Endothelial cell of umbilical vein (primary cell): ENCODE measurements at regions not wholly inside any gene's neighbourhood (a gene's known extent, or its start where the extent isn't known, plus 50 kb on each side); places are given as distances from the start of the nearest gene placed in this dataset.

Source experiments
- BruUV-seq: library from RNA; stranded (reverse); fragments of 400-500 nt; replicated peaks from 2 replicates; lab custom pipeline; 2021; lab: Mats Ljungman, UMichigan
- CTCF ChIA-PET: fragments of 300-600, 350-600 bp; sonication (Branson Sonifier 250); formaldehyde crosslinking; loops from one replicate; lab custom pipeline; 2021; ENCODE audit warnings: antibody characterized with exemption, inconsistent platforms; lab: Charles Lee
- POLR2A ChIA-PET: fragments of 300-600, 350-600 bp; sonication (Branson Sonifier 250); formaldehyde crosslinking; loops from one replicate; lab custom pipeline; 2021; ENCODE audit warnings: antibody characterized with exemption, inconsistent platforms; lab: Charles Lee
- DNase-seq: peaks from one replicate; pipeline ENCODE4 v3.0.0-alpha.2; 2011; ENCODE audit warnings: low read depth, low spot score
- FAIRE-seq: peaks from 2 replicates; lab custom pipeline; 2011; peaks lifted over from hg19 to GRCh38; lab: Jason Lieb, UNC
- H2AFZ ChIP-seq: 2 replicates; pipeline ENCODE4 v1.6.0; 2012; ENCODE audit warnings: low read depth, low read length, control low read depth, inconsistent platforms
- H3K27ac ChIP-seq: 2 replicates; pipeline ENCODE4 v1.5.1; 2011; ENCODE audit warnings: low read depth, mild to moderate bottlenecking, control low read depth, low read length, moderate library complexity; ENCODE audit not compliant: insufficient read depth
- H3K27me3 ChIP-seq, 2 experiments: 2 replicates each; pipeline versions ENCODE4 v1.6.0 to v1.6.1; 2011; ENCODE audit warnings: low read length in 2 of 2, mixed read lengths in 1 of 2; ENCODE audit not compliant: control insufficient read depth in 2 of 2, insufficient read depth in 2 of 2
- H3K36me3 ChIP-seq, 2 experiments: 2 replicates in 1 of 2; 3 replicates in 1 of 2; pipeline ENCODE4 v1.5.1; 2011; ENCODE audit warnings: low read length in 2 of 2, mild to moderate bottlenecking in 1 of 2, moderate library complexity in 1 of 2; ENCODE audit not compliant: control insufficient read depth in 2 of 2, insufficient read depth in 2 of 2; ENCODE audit errors: extremely low read depth in 1 of 2
- H3K4me1 ChIP-seq: 3 replicates; pipeline ENCODE4 v1.5.1; 2011; ENCODE audit warnings: mild to moderate bottlenecking, low read length; ENCODE audit not compliant: control insufficient read depth, insufficient read depth; ENCODE audit errors: extremely low read depth
- H3K4me2 ChIP-seq: 2 replicates; pipeline ENCODE4 v1.6.1; 2011; ENCODE audit warnings: low read length, control low read depth, mixed read lengths; ENCODE audit not compliant: insufficient read depth
- H3K4me3 ChIP-seq, 3 experiments: fragments of 200-600 bp in 1 of 3; sonication (generic), shearing (Covaris generic) in 1 of 3; replicated peaks in 1 of 3; 2 replicates each; pipeline ENCODE4 v1.5.1; 2011 to 2016; ENCODE audit warnings: control low read depth in 3 of 3, low read length in 3 of 3, mild to moderate bottlenecking in 2 of 3, inconsistent platforms in 1 of 3, low read depth in 1 of 3, moderate library complexity in 1 of 3; ENCODE audit not compliant: insufficient read depth in 1 of 3
- H3K79me2 ChIP-seq: 2 replicates; pipeline ENCODE4 v1.6.0; 2012; ENCODE audit warnings: low read length, inconsistent platforms; ENCODE audit not compliant: control insufficient read depth, insufficient read depth
- H3K9ac ChIP-seq: replicated peaks from 2 replicates; pipeline ENCODE3; 2011; ENCODE audit warnings: low read length, control low read depth; ENCODE audit not compliant: insufficient read depth; ENCODE audit errors: extremely low read depth
- H3K9me1 ChIP-seq: replicated peaks from 3 replicates; pipeline ENCODE4 v1.6.0; 2011; ENCODE audit warnings: mild to moderate bottlenecking, low read length; ENCODE audit not compliant: control insufficient read depth, insufficient read depth; ENCODE audit errors: extremely low read depth
- H3K9me3 ChIP-seq: replicated peaks from 2 replicates; pipeline ENCODE4 v1.5.1; 2012; ENCODE audit warnings: low read length, inconsistent platforms; ENCODE audit not compliant: control insufficient read depth, insufficient read depth
- H4K20me1 ChIP-seq: replicated peaks from 2 replicates; pipeline ENCODE3; 2011; ENCODE audit warnings: mild to moderate bottlenecking, low read length; ENCODE audit not compliant: control insufficient read depth, insufficient read depth; ENCODE audit errors: extremely low read depth
- EZH2 ChIP-seq: IDR thresholded peaks from 2 replicates; pipeline ENCODE4 v1.6.1; 2012; ENCODE audit warnings: borderline replicate concordance, low read depth, mild to moderate bottlenecking, moderate library complexity, low read length, inconsistent platforms; ENCODE audit not compliant: severe bottlenecking
- FOS ChIP-seq: IDR thresholded peaks from 2 replicates; pipeline ENCODE4 v1.6.1; 2011; ENCODE audit warnings: mild to moderate bottlenecking, low read length, moderate library complexity, borderline replicate concordance; ENCODE audit not compliant: insufficient read depth
- GATA2 ChIP-seq: IDR thresholded peaks from 2 replicates; pipeline ENCODE4 v1.7.0; 2011; ENCODE audit warnings: low read depth, mild to moderate bottlenecking, moderate library complexity, mixed read lengths, low read length; ENCODE audit not compliant: insufficient read length, insufficient read depth
- JUN ChIP-seq: IDR thresholded peaks from 2 replicates; pipeline ENCODE4 v1.6.1; 2011; ENCODE audit warnings: borderline replicate concordance, low read depth; ENCODE audit not compliant: insufficient read length, insufficient read depth
- MYC ChIP-seq: IDR thresholded peaks from one replicate; pipeline ENCODE4 v1.6.1; 2011; ENCODE audit warnings: mild to moderate bottlenecking, low read depth, low read length
- POLR2A ChIP-seq: IDR thresholded peaks from 2 replicates; pipeline ENCODE4 v1.6.1; 2012; ENCODE audit warnings: low read depth, mild to moderate bottlenecking, control low read depth, low read length
- POLR2AphosphoS5 ChIP-seq: IDR thresholded peaks from 2 replicates; pipeline ENCODE4 v1.6.1; 2012; ENCODE audit warnings: low read depth, mild to moderate bottlenecking, control low read depth, low read length, moderate library complexity; ENCODE audit not compliant: insufficient read depth
- dilution Hi-C: fragments of 300-500 bp; cut with MboI; formaldehyde crosslinking; loops from one replicate; pipeline ENCODE4 v1.15.0; 2019; ENCODE audit warnings: low sequenced_read_pairs; ENCODE audit not compliant: extremely low pct_ligation_motif_present
- intact Hi-C: fragments of 100-400 bp; cut with micrococcal nuclease; formaldehyde crosslinking; loops from one replicate; pipeline ENCODE4 v1.10.0; 2022
- TF ChIP-seq, protein P1 (sequence below), 2 donors: IDR thresholded peaks; 1 replicate in 1 of 2; 2 replicates in 1 of 2; pipeline ENCODE4 v1.5.1; 2011; ENCODE audit warnings: low read length in 2 of 2, mild to moderate bottlenecking in 2 of 2, moderate library complexity in 2 of 2, control low read depth in 1 of 2, inconsistent platforms in 1 of 2, low read depth in 1 of 2; ENCODE audit not compliant: insufficient read depth in 1 of 2; ENCODE audit errors: extremely low read depth in 1 of 2
- TF ChIP-seq, protein P2 (sequence below): IDR thresholded peaks from 2 replicates; pipeline ENCODE4 v1.6.1; 2011; ENCODE audit not compliant: insufficient read depth, insufficient read length

DNA sequence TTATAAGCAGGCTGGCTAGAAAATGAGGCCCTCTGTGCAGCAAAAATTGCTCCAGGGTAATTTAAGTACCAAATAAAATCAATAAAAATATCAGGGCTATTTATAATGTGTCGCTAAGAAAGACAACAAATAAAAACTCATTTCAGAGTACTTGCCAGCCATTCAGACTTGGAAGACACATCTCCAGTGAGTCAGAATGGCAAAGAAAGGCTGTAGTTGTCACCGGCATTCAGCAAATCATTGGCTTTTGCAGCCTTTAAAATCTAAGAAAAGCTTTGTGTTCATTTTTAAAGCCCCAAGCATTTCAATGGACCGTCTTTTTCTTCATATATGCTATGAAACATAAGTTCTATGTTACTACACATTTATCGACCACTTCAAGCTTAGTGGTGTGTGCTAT, 141.1 kb upstream of the HNMT start:
- no peak overlapping the region for H3K4me3 ChIP-seq
- ChIA-PET POLR2A (no interaction called here), CTCF (no interaction called here)
- dilution Hi-C loops (no loop called here), intact Hi-C loops (no loop called here)
- no peaks in the 10 kb centered on the region for H3K36me3 ChIP-seq
- BruUV-seq: no TSS peak
- TF ChIP-seq EZH2 (no peak), POLR2AphosphoS5 (no peak), FOS (no peak), GATA2 (no peak), MYC (no peak), JUN (no peak), POLR2A (no peak)
- TF ChIP-seq, protein P1, sequence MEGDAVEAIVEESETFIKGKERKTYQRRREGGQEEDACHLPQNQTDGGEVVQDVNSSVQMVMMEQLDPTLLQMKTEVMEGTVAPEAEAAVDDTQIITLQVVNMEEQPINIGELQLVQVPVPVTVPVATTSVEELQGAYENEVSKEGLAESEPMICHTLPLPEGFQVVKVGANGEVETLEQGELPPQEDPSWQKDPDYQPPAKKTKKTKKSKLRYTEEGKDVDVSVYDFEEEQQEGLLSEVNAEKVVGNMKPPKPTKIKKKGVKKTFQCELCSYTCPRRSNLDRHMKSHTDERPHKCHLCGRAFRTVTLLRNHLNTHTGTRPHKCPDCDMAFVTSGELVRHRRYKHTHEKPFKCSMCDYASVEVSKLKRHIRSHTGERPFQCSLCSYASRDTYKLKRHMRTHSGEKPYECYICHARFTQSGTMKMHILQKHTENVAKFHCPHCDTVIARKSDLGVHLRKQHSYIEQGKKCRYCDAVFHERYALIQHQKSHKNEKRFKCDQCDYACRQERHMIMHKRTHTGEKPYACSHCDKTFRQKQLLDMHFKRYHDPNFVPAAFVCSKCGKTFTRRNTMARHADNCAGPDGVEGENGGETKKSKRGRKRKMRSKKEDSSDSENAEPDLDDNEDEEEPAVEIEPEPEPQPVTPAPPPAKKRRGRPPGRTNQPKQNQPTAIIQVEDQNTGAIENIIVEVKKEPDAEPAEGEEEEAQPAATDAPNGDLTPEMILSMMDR (IDR thresholded peaks at IDR 0.05; ENCODE audit: extremely low read depth in 1 of 2, insufficient read depth in 1 of 2, low read depth in 1 of 2, low read length in 2 of 2): no peak
- TF ChIP-seq, protein P2, sequence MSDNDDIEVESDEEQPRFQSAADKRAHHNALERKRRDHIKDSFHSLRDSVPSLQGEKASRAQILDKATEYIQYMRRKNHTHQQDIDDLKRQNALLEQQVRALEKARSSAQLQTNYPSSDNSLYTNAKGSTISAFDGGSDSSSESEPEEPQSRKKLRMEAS: no peak
- H2AFZ ChIP-seq: no peak overlapping the region
- DNase-seq: no peak
- H3K27ac ChIP-seq: no peak overlapping the region
- H3K27me3 ChIP-seq: no peaks in the 10 kb centered on the region
- no peaks in the 10 kb centered on the region for H3K79me2 ChIP-seq
- no peaks in the 10 kb centered on the region for H3K9me3 ChIP-seq
- H3K9me1 ChIP-seq: no peaks in the 10 kb centered on the region
- no peaks in the 10 kb centered on the region for H3K4me1 ChIP-seq
- no peak overlapping the region for H3K9ac ChIP-seq
- no peak overlapping the region for H3K4me2 ChIP-seq
- H4K20me1 ChIP-seq: no peaks in the 10 kb centered on the region
- FAIRE-seq: no peak
